HG03196 (cell line): ENCODE measurements at regions not wholly inside any gene's neighbourhood (a gene's known extent, or its start where the extent isn't known, plus 50 kb on each side); places are given as distances from the start of the nearest gene placed in this dataset.
"Not testable (repeated sequence)": the region's sequence is repeated elsewhere in the genome, so short reads cannot be mapped to it uniquely, and the experiment has no call there.

Source experiments
- ATAC-seq: cut with Tn5 transposase; IDR thresholded peaks from one replicate; pipeline ENCODE4 v1.9.1; 2021; ENCODE audit not compliant: unreplicated experiment

- ATAC-seq = no peak
Measured at GRCh38 chr4:34000356-34000755, 2244.0 kb downstream of the ARAP2 start.

GRCh38 chr4:34006540-34006939 is 2237.8 kb downstream of the ARAP2 start:
- not testable (repeated sequence) for ATAC-seq

GRCh38 chr4:34009951-34010350 is 2234.4 kb downstream of the ARAP2 start:
- no peak for ATAC-seq

- no peak for ATAC-seq
Measured at GRCh38 chr4:34010751-34011519, 2233.4 kb downstream of the ARAP2 start.

- ATAC-seq = no peak
Measured at GRCh38 chr4:34035225-34035624, 2209.1 kb downstream of the ARAP2 start.

- ATAC-seq = no peak
Measured at GRCh38 chr4:34037280-34037679, 2207.0 kb downstream of the ARAP2 start.

- no peak for ATAC-seq
Measured at GRCh38 chr4:34039766-34040165, 2204.5 kb downstream of the ARAP2 start.

GRCh38 chr4:34043131-34043530 is 2201.2 kb downstream of the ARAP2 start:
- no peak for ATAC-seq

GRCh38 chr4:34046580-34046979 is 2197.7 kb downstream of the ARAP2 start:
- ATAC-seq = no peak

- no peak for ATAC-seq
Measured at GRCh38 chr4:34047363-34047762, 2197.0 kb downstream of the ARAP2 start.

- no peak for ATAC-seq
Measured at GRCh38 chr4:34066126-34066525, 2178.2 kb downstream of the ARAP2 start.

GRCh38 chr4:34091451-34091850 is 2152.9 kb downstream of the ARAP2 start:
- ATAC-seq = no peak

- ATAC-seq = no peak
Measured at GRCh38 chr4:34094114-34094513, 2150.2 kb downstream of the ARAP2 start.

- no peak for ATAC-seq
Measured at GRCh38 chr4:34105311-34105710, 2139.0 kb downstream of the ARAP2 start.

- no peak for ATAC-seq
Measured at GRCh38 chr4:34108391-34108790, 2135.9 kb downstream of the ARAP2 start.

GRCh38 chr4:34112573-34112972 is 2131.7 kb downstream of the ARAP2 start:
- no peak for ATAC-seq

- no peak for ATAC-seq
Measured at GRCh38 chr4:34138385-34138784, 2105.9 kb downstream of the ARAP2 start.

GRCh38 chr4:34139346-34139745 is 2105.0 kb downstream of the ARAP2 start:
- no peak for ATAC-seq

GRCh38 chr4:34148322-34148908 is 2095.9 kb downstream of the ARAP2 start:
- no peak for ATAC-seq

- no peak for ATAC-seq
Measured at GRCh38 chr4:34157547-34157946, 2086.8 kb downstream of the ARAP2 start.

GRCh38 chr4:34158878-34159277 is 2085.4 kb downstream of the ARAP2 start:
- no peak for ATAC-seq

- ATAC-seq = no peak
Measured at GRCh38 chr4:34170946-34171345, 2073.4 kb downstream of the ARAP2 start.

GRCh38 chr4:34176609-34177008 is 2067.7 kb downstream of the ARAP2 start:
- no peak for ATAC-seq
